ENCODE measurements at regions not wholly inside any gene's neighbourhood (a gene's known extent, or its start where the extent isn't known, plus 50 kb on each side); places are given as distances from the start of the nearest gene placed in this dataset.

DNA sequence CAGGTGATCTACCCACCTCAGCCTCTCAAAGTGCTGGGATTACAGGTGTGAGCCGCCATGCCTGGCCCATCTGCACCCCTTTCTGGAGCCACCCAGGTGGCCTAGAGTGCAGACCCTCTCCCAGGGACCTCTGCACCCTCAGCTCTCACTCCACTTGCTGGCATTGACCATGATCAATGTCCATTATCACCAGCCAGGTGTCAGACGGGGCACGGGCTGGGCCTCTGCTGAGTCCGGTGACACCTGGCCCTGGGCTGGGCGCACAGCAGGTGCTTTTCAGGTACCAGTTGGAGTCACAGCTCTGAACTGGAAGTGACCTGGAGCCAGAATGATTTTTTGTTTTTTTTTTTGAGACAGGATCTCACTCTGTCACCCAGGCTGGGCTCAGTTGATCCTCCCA is 91.8 kb upstream of the PMEPA1 start:
- TF ChIP-seq, protein P1, sequence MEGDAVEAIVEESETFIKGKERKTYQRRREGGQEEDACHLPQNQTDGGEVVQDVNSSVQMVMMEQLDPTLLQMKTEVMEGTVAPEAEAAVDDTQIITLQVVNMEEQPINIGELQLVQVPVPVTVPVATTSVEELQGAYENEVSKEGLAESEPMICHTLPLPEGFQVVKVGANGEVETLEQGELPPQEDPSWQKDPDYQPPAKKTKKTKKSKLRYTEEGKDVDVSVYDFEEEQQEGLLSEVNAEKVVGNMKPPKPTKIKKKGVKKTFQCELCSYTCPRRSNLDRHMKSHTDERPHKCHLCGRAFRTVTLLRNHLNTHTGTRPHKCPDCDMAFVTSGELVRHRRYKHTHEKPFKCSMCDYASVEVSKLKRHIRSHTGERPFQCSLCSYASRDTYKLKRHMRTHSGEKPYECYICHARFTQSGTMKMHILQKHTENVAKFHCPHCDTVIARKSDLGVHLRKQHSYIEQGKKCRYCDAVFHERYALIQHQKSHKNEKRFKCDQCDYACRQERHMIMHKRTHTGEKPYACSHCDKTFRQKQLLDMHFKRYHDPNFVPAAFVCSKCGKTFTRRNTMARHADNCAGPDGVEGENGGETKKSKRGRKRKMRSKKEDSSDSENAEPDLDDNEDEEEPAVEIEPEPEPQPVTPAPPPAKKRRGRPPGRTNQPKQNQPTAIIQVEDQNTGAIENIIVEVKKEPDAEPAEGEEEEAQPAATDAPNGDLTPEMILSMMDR (IDR thresholded peaks at IDR 0.05; ENCODE audit: low read depth, low read length, missing control alignments), result no peak
- no peak overlapping the region for H3K4me3 ChIP-seq (replicated peaks; ENCODE audit: low read depth, low read length)
- DNase-seq (ENCODE audit: extremely low read depth, low read depth), result no peak

DNA sequence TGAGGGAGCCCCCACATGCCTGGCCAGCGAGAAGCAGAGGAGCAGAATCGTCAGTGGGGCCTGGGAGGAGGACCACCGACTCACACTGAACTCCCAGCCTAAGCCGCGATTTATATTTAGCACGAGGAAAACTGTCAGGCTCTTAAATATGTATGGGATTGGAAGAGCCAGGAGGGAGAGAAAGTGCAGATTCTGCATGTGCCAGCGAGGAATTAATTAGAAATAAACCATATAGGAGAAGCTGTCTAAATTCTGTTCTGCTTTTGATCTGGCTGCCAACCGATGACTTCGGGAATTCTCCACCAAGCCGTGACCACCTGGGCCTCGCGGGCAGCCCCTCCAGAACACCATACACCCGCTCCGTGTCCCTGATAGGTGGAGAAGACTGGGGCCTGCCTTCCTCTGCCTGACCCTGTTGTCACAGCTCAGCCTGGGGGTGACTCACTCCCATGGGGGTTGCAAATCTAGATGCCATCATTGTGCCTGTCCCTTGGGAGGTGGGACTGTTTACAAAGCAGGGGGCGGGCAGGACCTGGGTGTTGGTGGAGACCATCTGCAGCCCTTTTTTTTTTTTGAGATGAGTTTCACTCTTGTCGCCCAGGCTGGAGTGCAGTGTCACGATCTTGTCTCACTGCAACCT is 91.1 kb upstream of the PMEPA1 start:
- TF ChIP-seq, protein P1 (IDR thresholded peaks at IDR 0.05; ENCODE audit: low read depth, low read length, missing control alignments), result no peak
- H3K4me3 ChIP-seq (replicated peaks; ENCODE audit: low read depth, low read length), result no peak overlapping the region
- no peak for DNase-seq (ENCODE audit: extremely low read depth, low read depth)

DNA sequence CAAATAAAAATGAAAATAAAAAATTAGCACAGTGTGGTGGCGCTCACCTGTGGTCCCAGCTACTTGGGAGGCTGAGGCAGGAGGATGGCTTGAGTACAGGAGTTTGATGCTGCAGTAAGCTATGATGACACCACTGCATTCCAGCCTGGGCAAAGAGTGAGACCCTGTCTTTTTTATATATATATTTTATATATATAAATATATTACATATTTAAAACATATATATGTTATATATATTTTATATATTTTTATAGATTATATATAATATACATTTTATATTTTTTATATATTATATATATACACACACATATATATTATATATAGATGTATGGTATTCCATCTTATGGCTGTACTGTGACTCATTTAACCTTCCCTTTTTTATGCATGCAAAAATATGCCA is 87.6 kb upstream of the PMEPA1 start:
- no peak overlapping the region for H3K4me3 ChIP-seq (replicated peaks; ENCODE audit: low read depth, low read length)
- TF ChIP-seq, protein P1 (IDR thresholded peaks at IDR 0.05; ENCODE audit: low read depth, low read length, missing control alignments), result no peak
- no peak for DNase-seq (ENCODE audit: extremely low read depth, low read depth)

DNA sequence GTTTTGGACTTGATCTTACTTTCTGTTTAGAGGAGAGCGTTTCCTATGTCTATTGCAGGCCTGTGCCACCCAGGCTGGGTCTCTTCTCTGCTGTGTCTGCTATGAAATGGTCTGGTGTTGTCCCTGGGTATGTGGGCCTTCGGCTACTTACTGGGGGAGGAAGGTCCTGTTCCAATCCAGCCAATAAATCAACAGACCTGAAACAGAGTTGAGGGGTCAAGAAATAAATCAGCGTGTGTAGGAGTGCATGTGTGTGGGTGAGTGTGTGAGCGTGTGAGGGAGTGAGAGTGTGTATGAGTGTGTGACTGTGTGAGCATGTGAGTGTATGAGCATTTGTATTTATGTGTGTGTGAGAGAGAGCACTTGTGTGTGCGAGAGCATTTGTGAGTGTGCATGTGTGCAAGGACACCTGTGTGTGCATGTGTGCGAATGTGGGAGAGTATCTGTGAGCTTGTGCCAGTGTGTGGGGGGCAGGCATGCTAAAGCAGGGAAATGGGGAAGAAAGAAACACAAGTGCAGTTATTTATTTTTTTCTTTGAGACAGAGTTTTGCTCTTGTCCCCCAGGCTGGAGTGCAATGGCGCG is 86.3 kb upstream of the PMEPA1 start:
- TF ChIP-seq, protein P1 (IDR thresholded peaks at IDR 0.05; ENCODE audit: low read depth, low read length, missing control alignments), result no peak
- H3K4me3 ChIP-seq (replicated peaks; ENCODE audit: low read depth, low read length), result no peak overlapping the region
- no peak for DNase-seq (ENCODE audit: extremely low read depth, low read depth)

DNA sequence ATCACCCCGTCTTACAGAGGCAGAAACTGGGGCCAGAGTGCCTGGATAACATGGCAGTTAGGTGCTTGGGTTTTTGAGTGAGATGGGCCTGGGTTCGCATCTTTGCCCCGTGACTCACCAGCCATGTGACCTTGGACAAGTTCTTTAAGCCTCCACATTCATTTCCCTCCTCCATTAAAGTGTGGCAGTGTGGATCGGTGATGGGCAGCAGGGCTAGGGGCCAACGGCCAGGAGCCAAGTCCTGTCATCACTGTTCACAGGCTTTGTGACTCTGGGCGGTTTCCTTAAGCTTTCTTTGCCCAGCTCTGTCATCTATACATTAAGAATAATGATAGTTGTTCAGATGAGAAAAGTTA is 85.5 kb upstream of the PMEPA1 start:
- TF ChIP-seq, protein P1 (IDR thresholded peaks at IDR 0.05; ENCODE audit: low read depth, low read length, missing control alignments), result no peak
- no peak for DNase-seq (ENCODE audit: extremely low read depth, low read depth)
- no peak overlapping the region for H3K4me3 ChIP-seq (replicated peaks; ENCODE audit: low read depth, low read length)

DNA sequence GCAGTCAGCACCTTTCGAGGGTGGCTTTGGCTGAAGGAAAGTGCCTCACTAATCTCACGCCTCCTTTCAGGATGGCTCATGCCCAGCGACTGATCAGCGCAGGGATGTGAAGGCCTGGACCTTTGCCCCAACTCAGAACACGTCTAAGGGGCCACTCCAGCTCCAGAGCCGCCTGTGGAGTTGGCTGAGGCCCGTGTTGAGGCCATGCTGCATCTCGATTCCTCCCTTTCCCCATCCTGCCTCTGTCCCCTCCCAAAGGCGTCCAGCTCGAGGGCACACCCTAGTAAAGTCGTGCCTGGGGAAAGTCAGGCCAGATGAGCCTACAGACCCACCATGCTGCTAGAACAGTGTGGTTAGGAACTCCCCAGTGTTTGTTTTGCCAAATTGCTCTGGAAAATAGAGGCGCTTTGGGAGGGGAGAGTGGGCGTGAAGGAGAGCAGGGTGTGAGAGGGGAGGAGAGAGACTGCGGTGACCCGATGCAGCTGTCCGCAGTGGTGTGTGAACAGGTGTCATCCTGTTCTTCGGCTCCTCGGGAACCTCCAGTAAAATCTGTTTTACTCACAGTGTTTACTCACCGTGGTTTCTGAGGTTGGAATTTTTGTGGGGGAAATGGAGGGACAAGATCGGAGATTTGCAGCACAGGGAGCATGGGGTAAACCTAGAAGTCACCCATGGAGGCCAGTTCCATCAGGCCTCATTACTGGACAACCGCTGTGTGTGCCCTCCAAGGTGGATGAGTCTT is 85.0 kb upstream of the PMEPA1 start:
- no peak for DNase-seq (ENCODE audit: extremely low read depth, low read depth)
- TF ChIP-seq, protein P1 (IDR thresholded peaks at IDR 0.05; ENCODE audit: low read depth, low read length, missing control alignments), result no peak

More for the DNA sequence above, 85.0 kb upstream of the PMEPA1 start:
- H3K4me3 ChIP-seq (replicated peaks; ENCODE audit: low read depth, low read length), result no peak overlapping the region

Measured in HFF-Myc (cell line).